BE2C (cell line): ENCODE measurements at regions not wholly inside any gene's neighbourhood (a gene's known extent, or its start where the extent isn't known, plus 50 kb on each side); places are given as distances from the start of the nearest gene placed in this dataset.

Source experiments
- DNase-seq: peaks from one replicate; pipeline ENCODE4 v3.0.0-alpha.2; 2020
- H3K27me3 ChIP-seq: fragments of 250-450 bp; sonication (Bioruptor Pico); 2 replicates; pipeline ENCODE4 v1.5.1; 2020; ENCODE audit warnings: mild to moderate bottlenecking
- H3K36me3 ChIP-seq: fragments of 250-450 bp; sonication (Bioruptor Pico); 2 replicates; pipeline ENCODE4 v1.5.1; 2020; ENCODE audit warnings: mild to moderate bottlenecking
- H3K4me1 ChIP-seq: fragments of 250-450 bp; sonication (Bioruptor Pico); 2 replicates; pipeline ENCODE4 v1.5.1; 2020
- H3K4me3 ChIP-seq: 2 replicates; pipeline ENCODE4 v1.5.1; 2011; ENCODE audit warnings: low read depth, low read length
- H3K9me3 ChIP-seq: fragments of 250-450 bp; sonication (Bioruptor Pico); 2 replicates; pipeline ENCODE4 v1.5.1; 2020
- TF ChIP-seq, protein P1 (sequence below): IDR thresholded peaks from 2 replicates; pipeline ENCODE4 v1.5.1; 2012; ENCODE audit warnings: mild to moderate bottlenecking, low read depth, low read length

DNA sequence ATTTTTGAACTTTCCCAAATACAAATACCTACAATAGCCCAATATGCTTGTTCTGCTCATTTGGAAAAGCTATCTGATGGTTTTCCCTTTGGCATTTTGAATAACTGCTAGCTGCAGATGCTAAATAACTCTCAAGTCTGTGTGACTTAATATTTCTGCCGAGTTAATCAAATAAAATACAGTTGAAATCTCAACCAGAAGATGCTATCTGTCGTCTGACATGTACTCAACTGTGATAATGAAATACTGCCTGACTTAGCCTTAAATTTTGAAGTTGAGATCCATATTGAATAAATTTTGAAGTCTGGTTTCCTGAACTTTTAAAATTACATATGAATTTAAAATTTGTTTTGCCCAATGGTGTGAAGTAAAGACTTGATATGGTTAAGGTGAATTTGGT lies 204.4 kb upstream of the MEX3C start:
- Histone ChIP-seq H3K27me3 (no peaks in the 10 kb centered on the region), H3K4me1 (no peaks in the 10 kb centered on the region), H3K9me3 (no peaks in the 10 kb centered on the region), H3K4me3 (no peak overlapping the region), H3K36me3 (no peaks in the 10 kb centered on the region)
- TF ChIP-seq, protein P1, sequence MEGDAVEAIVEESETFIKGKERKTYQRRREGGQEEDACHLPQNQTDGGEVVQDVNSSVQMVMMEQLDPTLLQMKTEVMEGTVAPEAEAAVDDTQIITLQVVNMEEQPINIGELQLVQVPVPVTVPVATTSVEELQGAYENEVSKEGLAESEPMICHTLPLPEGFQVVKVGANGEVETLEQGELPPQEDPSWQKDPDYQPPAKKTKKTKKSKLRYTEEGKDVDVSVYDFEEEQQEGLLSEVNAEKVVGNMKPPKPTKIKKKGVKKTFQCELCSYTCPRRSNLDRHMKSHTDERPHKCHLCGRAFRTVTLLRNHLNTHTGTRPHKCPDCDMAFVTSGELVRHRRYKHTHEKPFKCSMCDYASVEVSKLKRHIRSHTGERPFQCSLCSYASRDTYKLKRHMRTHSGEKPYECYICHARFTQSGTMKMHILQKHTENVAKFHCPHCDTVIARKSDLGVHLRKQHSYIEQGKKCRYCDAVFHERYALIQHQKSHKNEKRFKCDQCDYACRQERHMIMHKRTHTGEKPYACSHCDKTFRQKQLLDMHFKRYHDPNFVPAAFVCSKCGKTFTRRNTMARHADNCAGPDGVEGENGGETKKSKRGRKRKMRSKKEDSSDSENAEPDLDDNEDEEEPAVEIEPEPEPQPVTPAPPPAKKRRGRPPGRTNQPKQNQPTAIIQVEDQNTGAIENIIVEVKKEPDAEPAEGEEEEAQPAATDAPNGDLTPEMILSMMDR, result no peak
- no peak for DNase-seq

GRCh38 chr18:51404620-51405019 lies 207.1 kb upstream of the MEX3C start:
- DNase-seq, result no peak
- no peak overlapping the region for H3K4me3 ChIP-seq
- no peaks in the 10 kb centered on the region for H3K4me1 ChIP-seq
- TF ChIP-seq, protein P1, result no peak
- H3K36me3 ChIP-seq, result no peaks in the 10 kb centered on the region
- no peaks in the 10 kb centered on the region for H3K9me3 ChIP-seq
- H3K27me3 ChIP-seq, result no peaks in the 10 kb centered on the region

DNA sequence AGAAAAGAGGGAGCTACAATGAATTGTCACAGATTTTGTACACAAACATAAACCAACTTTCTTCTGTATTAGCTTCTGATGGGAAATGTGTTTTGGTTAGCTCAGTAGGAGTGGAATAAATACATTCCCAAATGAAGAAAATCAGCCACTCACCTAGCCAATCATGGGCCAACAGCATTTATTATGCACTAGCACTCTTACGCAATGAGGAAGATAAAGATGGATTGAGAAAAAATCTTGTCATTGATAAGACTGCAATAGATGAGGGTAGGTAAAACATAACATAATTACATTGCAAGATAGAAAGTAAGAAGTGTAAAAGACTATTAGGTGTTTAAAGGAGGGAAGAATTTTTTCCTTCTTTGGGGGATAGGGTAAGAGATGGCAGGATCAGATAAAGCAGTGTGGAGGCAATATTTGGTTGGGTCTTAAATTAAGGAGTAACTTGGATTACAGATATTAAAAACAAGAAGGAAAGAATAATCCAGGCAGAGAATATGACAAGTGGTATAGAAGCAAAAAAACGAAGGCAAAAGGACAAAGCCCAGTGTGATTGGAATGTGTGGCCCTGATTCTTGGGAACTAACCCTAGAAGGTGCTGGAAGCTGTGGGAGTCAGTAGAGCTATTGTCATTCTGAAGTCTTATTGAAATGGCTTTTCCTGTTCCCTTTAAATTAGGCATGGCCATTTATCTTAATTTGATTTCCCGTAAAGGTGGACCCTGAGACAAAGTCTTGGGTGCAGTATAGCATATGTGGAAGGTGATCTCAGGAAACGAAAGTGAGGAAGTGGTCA lies 208.4 kb upstream of the MEX3C start:
- TF ChIP-seq, protein P1, result no peak
- no peaks in the 10 kb centered on the region for H3K9me3 ChIP-seq
- H3K36me3 ChIP-seq, result no peaks in the 10 kb centered on the region
- no peak overlapping the region for H3K4me3 ChIP-seq
- no peaks in the 10 kb centered on the region for H3K27me3 ChIP-seq
- no peaks in the 10 kb centered on the region for H3K4me1 ChIP-seq
- DNase-seq, result no peak

DNA sequence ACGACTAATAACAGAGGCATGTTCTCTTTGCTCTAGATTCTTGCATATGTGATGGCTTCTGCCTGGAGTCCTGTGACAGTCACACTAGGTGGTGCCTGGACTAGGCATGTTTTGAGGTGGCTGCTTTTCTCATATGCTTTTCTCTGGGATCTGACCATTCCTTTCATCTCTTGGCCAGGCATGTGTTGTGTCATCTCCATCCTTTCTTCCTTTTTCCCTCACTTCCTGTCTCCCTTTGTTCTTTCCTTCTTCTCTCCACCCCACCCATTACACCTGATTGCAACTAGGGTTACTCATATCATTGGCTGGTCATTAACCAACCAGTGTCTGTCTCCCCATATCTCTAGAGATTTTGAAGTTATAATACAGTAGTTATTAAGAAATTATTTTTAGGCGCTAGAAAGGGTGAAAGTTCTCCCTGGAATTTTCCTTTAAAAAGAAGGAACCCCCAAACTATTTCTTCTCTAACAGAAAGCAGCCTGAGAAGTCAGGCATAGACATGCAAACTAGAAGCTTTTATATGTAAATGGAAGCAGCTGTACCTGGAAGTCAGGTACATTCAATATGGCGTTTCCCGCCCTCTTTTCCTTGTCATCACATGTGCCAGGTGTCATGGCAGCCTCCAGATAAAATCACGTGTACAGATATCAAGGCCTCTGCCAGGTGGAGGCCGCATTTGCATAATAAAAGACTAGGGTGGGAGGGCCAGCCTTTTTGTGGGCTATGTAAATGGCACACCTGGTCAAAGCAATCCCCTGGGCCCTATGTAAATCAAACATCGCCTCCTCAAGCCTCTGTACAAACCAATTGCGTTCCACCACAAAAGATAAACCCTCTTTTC lies 220.4 kb upstream of the MEX3C start:
- no peak for DNase-seq
- no peaks in the 10 kb centered on the region for H3K27me3 ChIP-seq
- no peaks in the 10 kb centered on the region for H3K4me1 ChIP-seq
- TF ChIP-seq, protein P1, result no peak
- H3K4me3 ChIP-seq, result no peak overlapping the region
- H3K9me3 ChIP-seq, result no peaks in the 10 kb centered on the region
- H3K36me3 ChIP-seq, result no peaks in the 10 kb centered on the region

GRCh38 chr18:51425475-51425874 lies 228.0 kb upstream of the MEX3C start:
- no peaks in the 10 kb centered on the region for H3K4me1 ChIP-seq
- DNase-seq, result no peak
- no peak overlapping the region for H3K4me3 ChIP-seq
- no peaks in the 10 kb centered on the region for H3K9me3 ChIP-seq
- no peaks in the 10 kb centered on the region for H3K36me3 ChIP-seq
- TF ChIP-seq, protein P1, result no peak
- no peaks in the 10 kb centered on the region for H3K27me3 ChIP-seq

GRCh38 chr18:51425889-51426288 lies 228.4 kb upstream of the MEX3C start:
- no peaks in the 10 kb centered on the region for H3K36me3 ChIP-seq
- no peaks in the 10 kb centered on the region for H3K4me1 ChIP-seq
- H3K27me3 ChIP-seq, result no peaks in the 10 kb centered on the region
- DNase-seq, result no peak
- TF ChIP-seq, protein P1, result no peak
- no peak overlapping the region for H3K4me3 ChIP-seq
- no peaks in the 10 kb centered on the region for H3K9me3 ChIP-seq
